SK-N-SH (cell line): ENCODE measurements at regions not wholly inside any gene's neighbourhood (a gene's known extent, or its start where the extent isn't known, plus 50 kb on each side); places are given as distances from the start of the nearest gene placed in this dataset.

Experiments used
- CTCF ChIA-PET: fragments of 300-600, 350-600 bp; formaldehyde crosslinking; extraction: SDS; loops from one replicate; lab custom pipeline; 2021; lab: Yijun Ruan, JAX
- POLR2A ChIA-PET: fragments of 350-600 bp; sonication (Branson Sonifier 250); formaldehyde crosslinking; extraction: SDS; loops from one replicate; lab custom pipeline; 2020; ENCODE audit warnings: antibody characterized with exemption, inconsistent platforms; lab: Yijun Ruan, JAX
- DNase-seq: peaks from one replicate; pipeline ENCODE4 v3.0.0; 2012
- H2AFZ ChIP-seq: fragments of 200-600 bp; sonication (generic); 2 replicates; pipeline ENCODE4 v1.8.1; 2016; ENCODE audit warnings: antibody characterized with exemption, mild to moderate bottlenecking, low read depth
- H3F3A ChIP-seq: fragments of 200-600 bp; sonication (generic); replicated peaks from 2 replicates; pipeline ENCODE3; 2016; ENCODE audit warnings: antibody characterized with exemption, mild to moderate bottlenecking; ENCODE audit not compliant: insufficient read depth
- H3K27ac ChIP-seq, 2 experiments: fragments of 200-500 bp in 1 of 2; fragments of 200-600 bp in 1 of 2; sonication (Bioruptor generic) in 1 of 2; sonication (generic), shearing (Covaris generic) in 1 of 2; 2 replicates each; pipeline versions ENCODE4 v1.5.1 to v1.6.1; 2014 to 2016; ENCODE audit warnings: low read depth in 2 of 2, inconsistent platforms in 1 of 2, low read length in 1 of 2, mild to moderate bottlenecking in 1 of 2, mixed read lengths in 1 of 2
- H3K27me3 ChIP-seq: fragments of 200-600 bp; sonication (generic), shearing (Covaris generic); 2 replicates; pipeline ENCODE4 v1.6.1; 2016; ENCODE audit warnings: mixed run types; ENCODE audit not compliant: insufficient read depth
- H3K36me3 ChIP-seq, 2 experiments: fragments of 200-500 bp in 1 of 2; fragments of 200-600 bp in 1 of 2; sonication (Bioruptor generic) in 1 of 2; sonication (generic) in 1 of 2; replicated peaks in 1 of 2; 2 replicates each; pipeline versions ENCODE3 to v1.5.1; 2014 to 2016; ENCODE audit warnings: low read length in 1 of 2, mild to moderate bottlenecking in 1 of 2; ENCODE audit not compliant: insufficient read depth in 2 of 2, control insufficient read depth in 1 of 2
- H3K4me1 ChIP-seq, 2 experiments: fragments of 200-500 bp in 1 of 2; fragments of 200-600 bp in 1 of 2; sonication (Bioruptor generic) in 1 of 2; sonication (generic), shearing (Covaris generic) in 1 of 2; 2 replicates each; pipeline versions ENCODE4 v1.5.1 to v1.6.1; 2014 to 2016; ENCODE audit warnings: low read depth in 1 of 2, low read length in 1 of 2, mixed run types in 1 of 2; ENCODE audit not compliant: insufficient read depth in 2 of 2, control insufficient read depth in 1 of 2
- H3K4me2 ChIP-seq: fragments of 200-600 bp; sonication (generic), shearing (Covaris generic); 2 replicates; pipeline ENCODE4 v1.6.1; 2017; ENCODE audit warnings: mixed run types
- H3K4me3 ChIP-seq, 2 experiments: fragments of 200-500 bp in 1 of 2; fragments of 200-600 bp in 1 of 2; sonication (Bioruptor generic) in 1 of 2; sonication (generic), shearing (Covaris generic) in 1 of 2; 2 replicates each; pipeline versions ENCODE4 v1.5.1 to v1.8.1; 2014 to 2016; ENCODE audit warnings: low read depth in 2 of 2, inconsistent platforms in 1 of 2, low read length in 1 of 2, mild to moderate bottlenecking in 1 of 2, mixed read lengths in 1 of 2, moderate library complexity in 1 of 2
- H3K79me2 ChIP-seq: fragments of 200-600 bp; sonication (generic); 2 replicates; pipeline ENCODE4 v1.8.1; 2017; ENCODE audit warnings: mild to moderate bottlenecking; ENCODE audit not compliant: insufficient read depth
- H3K9ac ChIP-seq: fragments of 200-600 bp; sonication (generic); 2 replicates; pipeline ENCODE4 v1.6.1; 2017; ENCODE audit warnings: mixed run types
- H3K9me2 ChIP-seq: fragments of 200-600 bp; sonication (generic); 2 replicates; pipeline ENCODE4 v1.6.1; 2017; ENCODE audit warnings: mixed run types
- H3K9me3 ChIP-seq: fragments of 200-600 bp; sonication (generic); 2 replicates; pipeline ENCODE4 v1.6.1; 2017; ENCODE audit warnings: mixed run types, mild to moderate bottlenecking, moderate library complexity
- H4K20me1 ChIP-seq: fragments of 200-600 bp; sonication (generic); 2 replicates; pipeline ENCODE4 v1.6.1; 2017; ENCODE audit warnings: mild to moderate bottlenecking, mixed run types; ENCODE audit not compliant: insufficient read depth
- CHD2 ChIP-seq: fragments of 150-350 bp; IDR thresholded peaks from 2 replicates; pipeline ENCODE4 v1.6.1; 2018; ENCODE audit warnings: low read length; ENCODE audit not compliant: partially characterized antibody
- EP300 ChIP-seq, 2 experiments: IDR thresholded peaks; 2 replicates each; pipeline versions ENCODE4 v1.4.0 to v1.6.1; 2012; ENCODE audit warnings: borderline replicate concordance in 1 of 2, low read depth in 1 of 2, low read length in 1 of 2
- EZH2phosphoT487 ChIP-seq: fragments of 200-600 bp; sonication (generic); IDR thresholded peaks from 2 replicates; pipeline ENCODE4 v1.6.1; 2017; ENCODE audit warnings: low read depth, mixed run types, mild to moderate bottlenecking, antibody characterized with exemption, moderate library complexity, borderline replicate concordance
- FOXM1 ChIP-seq: IDR thresholded peaks from 2 replicates; pipeline ENCODE4 v1.4.0; 2012; ENCODE audit warnings: low read depth, mild to moderate bottlenecking
- IRF3 ChIP-seq: fragments of 150-350 bp; IDR thresholded peaks from 2 replicates; pipeline ENCODE4 v1.6.1; 2016; ENCODE audit warnings: mild to moderate bottlenecking, low read depth, low read length
- MEF2A ChIP-seq: IDR thresholded peaks from 2 replicates; pipeline ENCODE4 v1.4.0; 2012; ENCODE audit warnings: low read depth, borderline replicate concordance
- RCOR1 ChIP-seq: fragments of 150-350 bp; IDR thresholded peaks from 2 replicates; pipeline ENCODE4 v1.6.1; 2017; ENCODE audit warnings: antibody characterized with exemption, low read length
- REST ChIP-seq: IDR thresholded peaks from 2 replicates; pipeline ENCODE4 v1.6.1; 2012; ENCODE audit warnings: mild to moderate bottlenecking, low read depth, low read length, moderate library complexity
- RFX5 ChIP-seq: IDR thresholded peaks from 2 replicates; pipeline ENCODE4 v1.6.1; 2012; ENCODE audit warnings: mild to moderate bottlenecking, improper control_type of control experiment, low read length
- RXRA ChIP-seq: IDR thresholded peaks from 2 replicates; pipeline ENCODE4 v1.4.0; 2012; ENCODE audit warnings: low read depth, mild to moderate bottlenecking, borderline replicate concordance
- SIN3A ChIP-seq: IDR thresholded peaks from 2 replicates; pipeline ENCODE4 v1.6.1; 2012; ENCODE audit warnings: low read depth, mild to moderate bottlenecking, low read length, moderate library complexity, borderline replicate concordance
- ZBTB33 ChIP-seq: IDR thresholded peaks from 2 replicates; pipeline ENCODE4 v1.4.0; 2012; ENCODE audit warnings: low read depth, borderline replicate concordance
- WGBS: methylation state at CpG from one replicate; pipeline ENCODE4 v1.1.6; 2017; ENCODE audit warnings: low lambda C conversion rate; 5-methylcytosine and 5-hydroxymethylcytosine counted together
- TF ChIP-seq, protein P1 (sequence below): fragments of 200-600 bp; sonication (generic); IDR thresholded peaks from 2 replicates; pipeline ENCODE4 v1.6.1; 2017; ENCODE audit warnings: antibody characterized with exemption, mild to moderate bottlenecking, moderate library complexity
- TF ChIP-seq, protein P2 (sequence below): IDR thresholded peaks from 2 replicates; pipeline ENCODE4; 2012

DNA sequence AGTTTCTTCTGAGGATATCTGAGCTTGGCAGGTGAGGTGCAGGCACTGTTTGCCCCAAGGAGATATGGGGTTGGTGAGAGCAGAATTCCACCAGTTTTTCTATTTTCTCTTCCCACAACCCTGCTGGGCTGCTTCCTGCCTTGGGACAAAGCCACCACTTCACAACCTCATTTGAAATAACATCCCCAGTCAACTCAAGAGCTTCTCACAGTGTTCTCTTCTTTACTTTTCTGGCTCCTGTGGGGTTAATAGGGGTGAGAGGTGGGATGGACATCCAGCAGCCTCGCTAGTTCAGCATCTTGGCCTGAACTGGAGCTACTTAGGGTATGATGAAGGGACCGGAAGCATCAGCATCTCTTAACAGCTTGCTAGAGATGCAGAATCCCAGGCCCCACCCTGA is 106.3 kb downstream of the SLC4A3 start:
- POLR2A ChIA-PET = no interaction called here
- H3K9ac ChIP-seq = no peak overlapping the region
- no peak overlapping the region for H2AFZ ChIP-seq
- H4K20me1 ChIP-seq = no peaks in the 10 kb centered on the region
- H3K27ac ChIP-seq = no peak overlapping the region
- no peak overlapping the region for H3K4me2 ChIP-seq
- H3F3A ChIP-seq = no peaks in the 10 kb centered on the region
- no peaks in the 10 kb centered on the region for H3K36me3 ChIP-seq
- H3K4me3 ChIP-seq = no peak overlapping the region
- H3K79me2 ChIP-seq = no peaks in the 10 kb centered on the region
- no peak for TF ChIP-seq EP300 (IDR thresholded peaks at IDR 0.05; ENCODE audit: borderline replicate concordance in 1 of 2, low read depth in 1 of 2, low read length in 1 of 2)
- no peak for TF ChIP-seq ZBTB33
- no peak for TF ChIP-seq FOXM1
- no peak for TF ChIP-seq RFX5
- TF ChIP-seq EZH2phosphoT487 = no peak
- TF ChIP-seq CHD2 = no peak
- no peak for TF ChIP-seq MEF2A
- TF ChIP-seq RXRA = no peak
- TF ChIP-seq REST = no peak
- TF ChIP-seq SIN3A = no peak
- no peak for TF ChIP-seq RCOR1
- TF ChIP-seq, protein P1, sequence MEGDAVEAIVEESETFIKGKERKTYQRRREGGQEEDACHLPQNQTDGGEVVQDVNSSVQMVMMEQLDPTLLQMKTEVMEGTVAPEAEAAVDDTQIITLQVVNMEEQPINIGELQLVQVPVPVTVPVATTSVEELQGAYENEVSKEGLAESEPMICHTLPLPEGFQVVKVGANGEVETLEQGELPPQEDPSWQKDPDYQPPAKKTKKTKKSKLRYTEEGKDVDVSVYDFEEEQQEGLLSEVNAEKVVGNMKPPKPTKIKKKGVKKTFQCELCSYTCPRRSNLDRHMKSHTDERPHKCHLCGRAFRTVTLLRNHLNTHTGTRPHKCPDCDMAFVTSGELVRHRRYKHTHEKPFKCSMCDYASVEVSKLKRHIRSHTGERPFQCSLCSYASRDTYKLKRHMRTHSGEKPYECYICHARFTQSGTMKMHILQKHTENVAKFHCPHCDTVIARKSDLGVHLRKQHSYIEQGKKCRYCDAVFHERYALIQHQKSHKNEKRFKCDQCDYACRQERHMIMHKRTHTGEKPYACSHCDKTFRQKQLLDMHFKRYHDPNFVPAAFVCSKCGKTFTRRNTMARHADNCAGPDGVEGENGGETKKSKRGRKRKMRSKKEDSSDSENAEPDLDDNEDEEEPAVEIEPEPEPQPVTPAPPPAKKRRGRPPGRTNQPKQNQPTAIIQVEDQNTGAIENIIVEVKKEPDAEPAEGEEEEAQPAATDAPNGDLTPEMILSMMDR = no peak
- TF ChIP-seq, protein P2, sequence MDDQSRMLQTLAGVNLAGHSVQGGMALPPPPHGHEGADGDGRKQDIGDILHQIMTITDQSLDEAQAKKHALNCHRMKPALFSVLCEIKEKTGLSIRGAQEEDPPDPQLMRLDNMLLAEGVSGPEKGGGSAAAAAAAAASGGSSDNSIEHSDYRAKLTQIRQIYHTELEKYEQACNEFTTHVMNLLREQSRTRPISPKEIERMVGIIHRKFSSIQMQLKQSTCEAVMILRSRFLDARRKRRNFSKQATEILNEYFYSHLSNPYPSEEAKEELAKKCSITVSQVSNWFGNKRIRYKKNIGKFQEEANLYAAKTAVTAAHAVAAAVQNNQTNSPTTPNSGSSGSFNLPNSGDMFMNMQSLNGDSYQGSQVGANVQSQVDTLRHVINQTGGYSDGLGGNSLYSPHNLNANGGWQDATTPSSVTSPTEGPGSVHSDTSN = no peak
- TF ChIP-seq IRF3 = no peak
- TF ChIP-seq, all 33 proteins: peak for 0
- Histone ChIP-seq H3K9me2 (no peaks in the 10 kb centered on the region), H3K27me3 (no peaks in the 10 kb centered on the region; the same call in 1 of the 2 replicates), H3K9me3 (no peaks in the 10 kb centered on the region), H3K4me1 (no peaks in the 10 kb centered on the region; a peak in 1 of 4 replicates)
- CTCF ChIA-PET = interaction anchor here (1.2 to 1.6 kb wide), 2 partner anchors 44 to 103 kb away, joined by 3 to 6 read pairs; no protein-coding TSS in a partner anchor
- WGBS = 4% methylated on average over 2 of the region's 2 CpGs
- DNase-seq = no peak
